ENCODE measurements at regions not wholly inside any gene's neighbourhood (a gene's known extent, or its start where the extent isn't known, plus 50 kb on each side); places are given as distances from the start of the nearest gene placed in this dataset.
A peak's percentile ranks its signal among the peaks of the same experiment; 100 is the strongest.

DNA sequence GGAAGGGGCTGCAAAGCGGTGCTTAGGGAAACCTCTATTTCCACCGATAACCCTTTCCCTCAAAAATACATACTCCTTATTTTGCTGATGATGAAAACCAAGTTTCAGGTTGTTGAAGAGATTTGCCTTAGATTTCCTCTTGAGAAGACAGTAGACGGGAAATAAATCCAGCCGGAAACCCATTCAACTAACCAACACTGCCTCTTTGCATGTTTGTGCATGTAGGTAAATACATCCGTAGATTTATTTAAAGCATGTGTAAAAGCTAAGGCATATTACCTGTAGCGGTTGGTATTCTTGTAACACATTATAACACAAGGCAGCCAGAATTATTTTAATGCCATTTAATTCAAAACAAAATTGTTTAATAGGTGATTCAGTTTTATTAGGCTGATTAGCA lies 136.3 kb upstream of the SLC22A23 start:
- peaks cover 0 to 9% (median 0%) of the 10 kb centered on the region in 7 donors for H3K27me3 ChIP-seq (replicated peaks in 1 of 7)
- no peak for TF ChIP-seq POLR2A (IDR thresholded peaks at IDR 0.05)
- TF ChIP-seq, protein P1, sequence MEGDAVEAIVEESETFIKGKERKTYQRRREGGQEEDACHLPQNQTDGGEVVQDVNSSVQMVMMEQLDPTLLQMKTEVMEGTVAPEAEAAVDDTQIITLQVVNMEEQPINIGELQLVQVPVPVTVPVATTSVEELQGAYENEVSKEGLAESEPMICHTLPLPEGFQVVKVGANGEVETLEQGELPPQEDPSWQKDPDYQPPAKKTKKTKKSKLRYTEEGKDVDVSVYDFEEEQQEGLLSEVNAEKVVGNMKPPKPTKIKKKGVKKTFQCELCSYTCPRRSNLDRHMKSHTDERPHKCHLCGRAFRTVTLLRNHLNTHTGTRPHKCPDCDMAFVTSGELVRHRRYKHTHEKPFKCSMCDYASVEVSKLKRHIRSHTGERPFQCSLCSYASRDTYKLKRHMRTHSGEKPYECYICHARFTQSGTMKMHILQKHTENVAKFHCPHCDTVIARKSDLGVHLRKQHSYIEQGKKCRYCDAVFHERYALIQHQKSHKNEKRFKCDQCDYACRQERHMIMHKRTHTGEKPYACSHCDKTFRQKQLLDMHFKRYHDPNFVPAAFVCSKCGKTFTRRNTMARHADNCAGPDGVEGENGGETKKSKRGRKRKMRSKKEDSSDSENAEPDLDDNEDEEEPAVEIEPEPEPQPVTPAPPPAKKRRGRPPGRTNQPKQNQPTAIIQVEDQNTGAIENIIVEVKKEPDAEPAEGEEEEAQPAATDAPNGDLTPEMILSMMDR (IDR thresholded peaks at IDR 0.05 in 8 of 11, conservative IDR thresholded peaks at IDR 0.05 in 3 of 11) = no peak
- no peak for TF ChIP-seq POLR2AphosphoS5 (IDR thresholded peaks at IDR 0.05)
- intact Hi-C loops (cut with DNase I; ENCODE audit: low total_unique reads) = no loop called here
- no peaks in the 10 kb centered on the region for H3K4me1 ChIP-seq
- H3K9me3 ChIP-seq = peaks cover 0 to 6% (median 1%) of the 10 kb centered on the region in 8 donors
- 94 to 96% (median 95%) methylated on average over 6 of the region's 6 CpGs for WGBS, 5 donors
- no peak overlapping the region for H3K4me3 ChIP-seq
- no peaks in the 10 kb centered on the region for H3K36me3 ChIP-seq
- DNase-seq = no peak
- H3K27ac ChIP-seq = no peak overlapping the region

DNA sequence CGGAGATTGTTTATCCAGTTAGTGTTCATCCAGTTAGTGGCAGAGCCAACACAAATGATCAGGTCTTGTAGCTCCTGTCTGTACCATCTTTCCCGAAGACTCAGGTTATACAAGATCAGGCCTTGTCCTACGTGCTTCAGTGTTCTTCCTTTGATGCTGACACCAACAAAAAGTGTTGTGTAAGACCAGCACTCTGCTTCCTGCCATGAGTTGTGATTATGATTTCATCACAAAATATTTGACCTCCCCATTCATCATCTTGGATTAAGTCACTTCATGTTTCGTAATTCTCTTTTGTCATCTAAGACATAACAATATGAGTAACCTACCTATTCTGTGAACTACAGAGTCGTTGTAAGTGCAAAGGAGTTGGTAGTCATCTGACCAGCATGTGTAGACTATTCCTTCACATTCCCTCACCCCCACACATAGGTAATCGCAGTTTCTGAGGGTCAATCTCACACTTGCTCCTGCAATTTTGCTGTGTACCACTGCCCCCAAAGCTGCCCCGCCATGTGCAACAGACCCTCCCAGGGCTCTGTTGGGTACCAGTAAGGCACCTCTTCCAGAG lies 135.6 kb upstream of the SLC22A23 start:
- no peaks in the 10 kb centered on the region for H3K4me1 ChIP-seq
- 59 to 84% (median 66%) methylated on average over 7 of the region's 7 CpGs for WGBS, 5 donors
- peaks cover 0 to 9% (median 0%) of the 10 kb centered on the region in 7 donors for H3K27me3 ChIP-seq (replicated peaks in 1 of 7)
- H3K36me3 ChIP-seq = no peaks in the 10 kb centered on the region
- no peak for DNase-seq
- TF ChIP-seq, protein P1 (IDR thresholded peaks at IDR 0.05 in 8 of 11, conservative IDR thresholded peaks at IDR 0.05 in 3 of 11) = no peak
- TF ChIP-seq POLR2A (IDR thresholded peaks at IDR 0.05) = no peak
- peak in 1 of 3 donors; percentile 34 for TF ChIP-seq POLR2AphosphoS5 (IDR thresholded peaks at IDR 0.05)
- H3K27ac ChIP-seq = no peak overlapping the region
- H3K4me3 ChIP-seq = no peak overlapping the region
- intact Hi-C loops (cut with DNase I; ENCODE audit: low total_unique reads) = no loop called here
- H3K9me3 ChIP-seq = peaks cover 2 to 13% (median 8%) of the 10 kb centered on the region in 8 donors

DNA sequence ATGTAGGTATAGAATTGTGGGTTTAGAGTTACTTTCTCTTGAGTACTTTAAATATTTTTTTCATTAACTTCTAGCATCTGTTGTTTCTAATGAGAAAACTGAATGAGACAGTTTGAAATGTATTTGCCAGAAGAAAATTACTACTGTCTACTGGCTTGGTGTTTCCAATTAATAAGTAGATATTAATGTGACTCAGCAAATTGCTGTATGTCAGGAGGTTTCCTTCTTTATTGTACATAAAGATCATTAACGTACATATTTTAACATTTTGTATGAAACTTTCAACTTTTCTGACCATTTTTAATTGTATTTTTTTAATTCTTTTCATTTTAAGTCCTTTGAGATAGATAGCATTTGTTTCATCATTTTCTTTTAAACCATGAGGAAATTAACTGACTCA lies 135.1 kb upstream of the SLC22A23 start:
- no peak overlapping the region for H3K4me3 ChIP-seq
- H3K4me1 ChIP-seq = no peaks in the 10 kb centered on the region
- H3K36me3 ChIP-seq = no peaks in the 10 kb centered on the region
- peaks cover 0 to 12% (median 0%) of the 10 kb centered on the region in 7 donors for H3K27me3 ChIP-seq (replicated peaks in 1 of 7)
- TF ChIP-seq POLR2A (IDR thresholded peaks at IDR 0.05) = no peak
- TF ChIP-seq, protein P1 (IDR thresholded peaks at IDR 0.05 in 8 of 11, conservative IDR thresholded peaks at IDR 0.05 in 3 of 11) = no peak
- H3K9me3 ChIP-seq = peaks cover 6 to 18% (median 12%) of the 10 kb centered on the region in 8 donors
- DNase-seq = no peak
- H3K27ac ChIP-seq = no peak overlapping the region
- 76 to 90% (median 79%) methylated on average over 1 of the region's 1 CpG for WGBS, 5 donors
- intact Hi-C loops (cut with DNase I; ENCODE audit: low total_unique reads) = no loop called here

DNA sequence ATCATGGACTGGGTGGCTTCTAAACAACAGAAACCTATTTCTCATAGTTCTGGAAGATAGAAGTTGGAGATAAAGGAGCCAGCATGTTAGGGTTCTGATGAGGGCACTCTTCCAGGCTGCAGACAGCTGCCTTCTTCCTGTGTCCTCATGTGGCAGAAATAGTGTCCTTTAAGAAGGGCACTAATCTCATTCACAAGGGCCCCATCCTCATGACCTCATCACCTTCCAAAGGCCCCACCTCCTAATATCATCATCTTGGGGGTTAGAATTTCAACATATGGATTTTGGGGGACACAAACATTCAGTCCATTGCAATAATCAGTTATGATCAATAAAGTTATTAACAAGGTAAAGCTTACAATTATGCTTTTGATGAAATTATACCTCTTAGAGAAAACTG lies 130.8 kb upstream of the SLC22A23 start:
- intact Hi-C loops (cut with DNase I; ENCODE audit: low total_unique reads) = no loop called here
- no peaks in the 10 kb centered on the region for H3K4me1 ChIP-seq

More for the DNA sequence above, 130.8 kb upstream of the SLC22A23 start:
- H3K4me3 ChIP-seq = no peak overlapping the region
- H3K36me3 ChIP-seq = no peaks in the 10 kb centered on the region
- H3K27ac ChIP-seq = no peak overlapping the region
- peaks cover 6 to 19% (median 13%) of the 10 kb centered on the region in 8 donors for H3K9me3 ChIP-seq
- TF ChIP-seq POLR2AphosphoS5 (IDR thresholded peaks at IDR 0.05) (no peak), POLR2A (IDR thresholded peaks at IDR 0.05) (no peak)
- TF ChIP-seq, protein P1 (IDR thresholded peaks at IDR 0.05 in 8 of 11, conservative IDR thresholded peaks at IDR 0.05 in 3 of 11) = no peak
- H3K27me3 ChIP-seq (replicated peaks in 1 of 7) = peaks cover 0 to 29% (median 0%) of the 10 kb centered on the region in 7 donors
- no peak for DNase-seq

Measured in spleen (tissue), 11 donors.